Erythroblast (primary cell): ENCODE measurements at regions not wholly inside any gene's neighbourhood (a gene's known extent, or its start where the extent isn't known, plus 50 kb on each side); places are given as distances from the start of the nearest gene placed in this dataset.

Experiments used
- GATA1 ChIP-seq: IDR thresholded peaks from 2 replicates; pipeline ENCODE4 v1.6.1; 2011; ENCODE audit warnings: low read depth, mild to moderate bottlenecking, control low read depth, low read length, moderate library complexity
- POLR2A ChIP-seq: IDR thresholded peaks from 2 replicates; pipeline ENCODE4 v1.6.1; 2011; ENCODE audit warnings: mild to moderate bottlenecking, low read length

GRCh38 chr20:17835934-17836300, 132.7 kb downstream of the SNX5 start:
- TF ChIP-seq POLR2A = no peak
- no peak for TF ChIP-seq GATA1
